DND-41 (cell line): ENCODE measurements at regions not wholly inside any gene's neighbourhood (a gene's known extent, or its start where the extent isn't known, plus 50 kb on each side); places are given as distances from the start of the nearest gene placed in this dataset.

Experiments
- EZH2 ChIP-seq: IDR thresholded peaks from 3 replicates; pipeline ENCODE4 v1.6.1; 2012; ENCODE audit warnings: borderline replicate concordance, low read depth, mild to moderate bottlenecking, moderate library complexity, low read length, inconsistent platforms; ENCODE audit not compliant: severe bottlenecking
- TF ChIP-seq, protein P1 (sequence below): IDR thresholded peaks from 2 replicates; pipeline ENCODE4 v1.5.1; 2012; ENCODE audit warnings: borderline replicate concordance, low read length, moderate library complexity, mild to moderate bottlenecking; ENCODE audit not compliant: poor library complexity, severe bottlenecking; ENCODE audit errors: extremely low read depth

DNA sequence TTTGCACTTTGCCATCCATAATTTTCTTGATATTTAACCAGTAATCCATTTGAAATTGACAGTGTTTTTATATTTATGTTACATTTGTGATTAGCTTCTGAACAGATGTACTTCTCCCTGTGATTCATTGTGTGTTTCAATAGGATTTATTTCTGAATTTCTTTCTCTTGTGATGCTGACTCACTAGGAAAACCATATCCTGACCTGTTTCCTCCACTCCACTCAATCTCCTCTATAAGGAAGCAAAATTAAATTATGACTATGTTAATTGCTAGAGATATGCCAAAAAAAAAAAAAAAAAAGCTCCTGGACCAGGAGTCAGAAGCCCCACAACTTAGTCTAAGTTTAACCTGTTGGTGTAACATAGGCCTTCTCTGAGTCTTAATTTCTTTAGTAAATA lies 614.6 kb upstream of the SPRY2 start:
- TF ChIP-seq, protein P1, sequence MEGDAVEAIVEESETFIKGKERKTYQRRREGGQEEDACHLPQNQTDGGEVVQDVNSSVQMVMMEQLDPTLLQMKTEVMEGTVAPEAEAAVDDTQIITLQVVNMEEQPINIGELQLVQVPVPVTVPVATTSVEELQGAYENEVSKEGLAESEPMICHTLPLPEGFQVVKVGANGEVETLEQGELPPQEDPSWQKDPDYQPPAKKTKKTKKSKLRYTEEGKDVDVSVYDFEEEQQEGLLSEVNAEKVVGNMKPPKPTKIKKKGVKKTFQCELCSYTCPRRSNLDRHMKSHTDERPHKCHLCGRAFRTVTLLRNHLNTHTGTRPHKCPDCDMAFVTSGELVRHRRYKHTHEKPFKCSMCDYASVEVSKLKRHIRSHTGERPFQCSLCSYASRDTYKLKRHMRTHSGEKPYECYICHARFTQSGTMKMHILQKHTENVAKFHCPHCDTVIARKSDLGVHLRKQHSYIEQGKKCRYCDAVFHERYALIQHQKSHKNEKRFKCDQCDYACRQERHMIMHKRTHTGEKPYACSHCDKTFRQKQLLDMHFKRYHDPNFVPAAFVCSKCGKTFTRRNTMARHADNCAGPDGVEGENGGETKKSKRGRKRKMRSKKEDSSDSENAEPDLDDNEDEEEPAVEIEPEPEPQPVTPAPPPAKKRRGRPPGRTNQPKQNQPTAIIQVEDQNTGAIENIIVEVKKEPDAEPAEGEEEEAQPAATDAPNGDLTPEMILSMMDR: no peak
- no peak for TF ChIP-seq EZH2
